ENCODE measurements at regions not wholly inside any gene's neighbourhood (a gene's known extent, or its start where the extent isn't known, plus 50 kb on each side); places are given as distances from the start of the nearest gene placed in this dataset.

GRCh38 chr10:44660271-44660670 is 250.9 kb upstream of the TMEM72 start:
- Histone ChIP-seq H3K27me3 (replicated peaks in 1 of 7) (no peaks in the 10 kb centered on the region), H3K9me3 (peaks cover 0 to under 1% (median 0%) of the 10 kb centered on the region in 8 donors), H3K27ac (no peak overlapping the region), H3K36me3 (no peaks in the 10 kb centered on the region), H3K4me3 (no peak overlapping the region), H3K4me1 (no peaks in the 10 kb centered on the region)
- no peak for TF ChIP-seq CTCF (IDR thresholded peaks at IDR 0.05 in 8 of 11, conservative IDR thresholded peaks at IDR 0.05 in 3 of 11)
- no peak for TF ChIP-seq POLR2A (IDR thresholded peaks at IDR 0.05)
- no peak for TF ChIP-seq POLR2AphosphoS5 (IDR thresholded peaks at IDR 0.05)
- DNase-seq, result no peak
- intact Hi-C loops (cut with DNase I; ENCODE audit: low total_unique reads), result no loop called here
- 84 to 92% (median 91%) methylated on average over 2 of the region's 2 CpGs for WGBS, 5 donors

GRCh38 chr10:44662051-44662450 is 249.1 kb upstream of the TMEM72 start:
- TF ChIP-seq POLR2A (IDR thresholded peaks at IDR 0.05), result no peak
- WGBS, 5 donors, result 73 to 93% (median 79%) methylated on average over 6 of the region's 6 CpGs
- no peak overlapping the region for H3K4me3 ChIP-seq
- no peaks in the 10 kb centered on the region for H3K27me3 ChIP-seq (replicated peaks in 1 of 7)
- intact Hi-C loops (cut with DNase I; ENCODE audit: low total_unique reads), result no loop called here
- H3K27ac ChIP-seq, result no peak overlapping the region
- peaks cover 0 to 3% (median 0%) of the 10 kb centered on the region in 8 donors for H3K9me3 ChIP-seq
- no peaks in the 10 kb centered on the region for H3K36me3 ChIP-seq
- no peaks in the 10 kb centered on the region for H3K4me1 ChIP-seq
- no peak for DNase-seq

GRCh38 chr10:44668336-44668735 is 242.8 kb upstream of the TMEM72 start:
- Histone ChIP-seq H3K9me3 (peaks cover 0 to 15% (median 0%) of the 10 kb centered on the region in 8 donors), H3K27me3 (replicated peaks in 1 of 7) (no peaks in the 10 kb centered on the region), H3K4me3 (no peak overlapping the region), H3K4me1 (no peaks in the 10 kb centered on the region), H3K36me3 (no peaks in the 10 kb centered on the region), H3K27ac (no peak overlapping the region)
- intact Hi-C loops (cut with DNase I; ENCODE audit: low total_unique reads), result no loop called here
- DNase-seq, result no peak
- TF ChIP-seq CTCF (IDR thresholded peaks at IDR 0.05 in 8 of 11, conservative IDR thresholded peaks at IDR 0.05 in 3 of 11) (no peak), POLR2AphosphoS5 (IDR thresholded peaks at IDR 0.05) (no peak), POLR2A (IDR thresholded peaks at IDR 0.05) (no peak)

- TF ChIP-seq CTCF (IDR thresholded peaks at IDR 0.05 in 8 of 11, conservative IDR thresholded peaks at IDR 0.05 in 3 of 11), result no peak
- TF ChIP-seq POLR2AphosphoS5 (IDR thresholded peaks at IDR 0.05), result no peak
- TF ChIP-seq POLR2A (IDR thresholded peaks at IDR 0.05), result no peak
- Histone ChIP-seq H3K4me3 (no peak overlapping the region), H3K36me3 (no peaks in the 10 kb centered on the region), H3K27ac (no peak overlapping the region), H3K4me1 (no peaks in the 10 kb centered on the region), H3K27me3 (replicated peaks in 1 of 7) (no peaks in the 10 kb centered on the region), H3K9me3 (peaks cover 0 to 15% (median 0%) of the 10 kb centered on the region in 8 donors)
- no peak for DNase-seq
- intact Hi-C loops (cut with DNase I; ENCODE audit: low total_unique reads), result no loop called here
Observed at GRCh38 chr10:44671319-44671718, 239.8 kb upstream of the TMEM72 start.

Data from spleen (tissue), 11 donors.